HG03095 (cell line): ENCODE measurements at regions not wholly inside any gene's neighbourhood (a gene's known extent, or its start where the extent isn't known, plus 50 kb on each side); places are given as distances from the start of the nearest gene placed in this dataset.

Experiments
- ATAC-seq: cut with Tn5 transposase; IDR thresholded peaks from one replicate; pipeline ENCODE4 v1.9.1; 2021; ENCODE audit warnings: moderate library complexity; ENCODE audit not compliant: unreplicated experiment

DNA sequence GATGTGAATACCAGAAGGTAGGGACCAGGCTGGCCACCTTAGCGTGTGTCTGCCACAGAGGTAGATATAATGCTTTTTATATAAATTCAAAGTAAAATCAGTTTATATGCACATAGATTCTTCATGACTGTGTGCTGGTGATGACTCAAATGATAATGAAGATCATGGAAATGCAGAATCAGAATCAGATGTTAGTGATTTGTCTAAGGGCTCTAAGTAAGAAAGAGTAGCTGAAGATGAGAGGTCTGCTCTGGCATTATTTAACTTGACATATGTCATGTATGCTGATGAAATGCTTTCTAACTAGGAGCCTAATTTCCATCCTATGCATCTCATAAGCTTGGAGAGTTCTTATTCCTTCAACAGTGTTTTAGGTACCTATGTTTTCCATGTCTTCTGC, 50.3 kb upstream of the DPH6 start:
- ATAC-seq = no peak

DNA sequence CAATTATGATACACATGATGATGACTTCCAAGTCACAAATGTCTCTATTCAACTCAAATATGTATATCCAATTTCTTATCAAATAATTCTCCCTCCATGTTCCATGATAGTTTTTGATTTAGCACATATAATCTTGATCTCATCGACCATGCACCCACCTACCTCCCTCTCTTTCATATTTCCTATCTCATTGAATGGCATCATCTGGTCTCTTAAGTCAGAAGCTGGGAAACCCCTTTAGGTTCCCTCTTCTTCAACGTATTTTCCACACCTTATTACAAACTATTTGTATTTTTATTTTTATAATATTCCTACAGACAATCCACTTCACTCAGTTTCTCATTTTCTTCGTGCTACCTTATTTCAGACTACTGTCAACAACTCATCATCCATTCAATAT, 56.9 kb upstream of the DPH6 start:
- ATAC-seq = no peak

DNA sequence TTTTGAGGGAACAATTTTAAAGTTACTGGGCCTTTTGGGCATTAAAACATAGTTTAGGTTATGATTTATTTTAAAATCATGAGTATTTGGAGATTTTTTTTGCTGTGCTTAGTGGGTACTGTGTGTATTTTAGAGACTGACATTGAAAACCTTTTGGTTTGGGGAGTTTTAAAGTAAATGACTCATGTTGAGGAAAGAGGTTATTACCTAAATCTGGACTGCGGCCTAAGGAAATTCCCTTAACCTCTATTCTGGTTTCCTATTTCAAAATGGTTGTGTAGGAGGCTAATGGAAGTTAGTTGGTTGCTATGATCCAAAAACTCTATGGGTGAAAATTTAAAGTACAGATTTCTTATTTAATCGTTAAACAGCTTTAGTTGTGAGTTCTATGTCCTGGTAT, 57.3 kb upstream of the DPH6 start:
- no peak for ATAC-seq

DNA sequence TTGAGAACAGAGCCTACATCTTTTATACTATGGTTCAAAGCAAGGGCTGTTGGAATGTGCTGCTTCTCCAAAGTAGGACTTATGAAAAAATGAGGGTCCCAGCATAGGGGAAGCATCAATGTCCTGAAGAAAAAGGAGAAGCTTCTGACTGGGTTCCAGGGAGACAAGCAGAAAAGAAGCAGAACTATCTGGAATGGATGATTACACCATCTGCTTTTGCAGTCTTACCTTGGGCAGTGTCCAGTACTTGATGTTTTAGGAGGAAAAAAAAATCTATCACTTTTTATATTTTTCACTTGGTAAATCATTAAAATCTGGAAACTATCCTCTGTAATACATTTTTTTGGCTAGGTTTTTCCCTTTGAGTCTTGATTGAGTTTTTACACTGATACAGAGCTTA, 57.9 kb upstream of the DPH6 start:
- no peak for ATAC-seq

DNA sequence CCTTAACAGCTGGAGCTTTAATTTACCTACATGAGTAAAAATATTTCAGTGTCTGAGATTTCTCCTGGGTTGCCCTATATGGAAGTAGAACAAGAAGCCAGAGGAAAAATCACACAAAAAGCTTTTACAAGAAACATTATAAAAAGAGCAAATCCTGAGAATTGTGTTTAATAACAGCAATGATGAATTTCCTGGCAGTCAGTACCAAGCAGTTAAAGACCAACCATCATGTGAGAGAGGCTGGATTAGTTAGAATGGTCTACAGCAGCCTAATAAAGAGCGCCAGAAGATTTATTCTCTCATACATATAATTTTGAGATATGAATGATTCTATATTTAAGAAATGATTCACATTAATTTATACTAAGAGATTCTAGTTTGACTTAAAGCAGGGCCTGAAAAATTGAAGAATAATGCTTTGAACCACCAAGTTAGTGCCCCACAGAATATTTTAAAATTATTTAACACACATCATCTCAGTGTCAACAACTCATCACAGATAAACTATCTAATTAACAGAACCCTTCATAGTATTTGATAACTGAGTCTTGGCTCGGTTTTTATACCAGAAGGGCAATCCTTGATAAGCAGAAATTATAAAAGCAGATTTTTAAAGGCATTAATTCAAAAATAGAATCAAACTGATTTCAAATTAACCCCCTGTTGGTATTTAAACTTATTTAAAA, 59.9 kb upstream of the DPH6 start:
- no peak for ATAC-seq

DNA sequence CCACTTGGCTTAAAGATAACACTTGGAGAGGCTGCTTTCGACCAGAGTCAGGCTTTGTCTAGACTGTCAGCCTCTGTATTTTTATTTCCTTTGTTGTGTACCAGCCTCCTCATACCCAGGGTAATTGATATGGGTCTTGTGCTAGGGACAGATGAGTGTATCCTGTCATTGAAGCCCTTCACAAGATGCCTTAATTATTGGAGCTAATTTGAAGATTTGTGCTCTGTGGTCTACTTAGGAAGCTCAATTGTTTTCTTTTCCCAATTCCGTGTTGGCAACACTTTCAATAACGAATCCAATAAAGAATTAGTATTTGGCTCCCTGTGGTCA, 60.5 kb upstream of the DPH6 start:
- no peak for ATAC-seq

DNA sequence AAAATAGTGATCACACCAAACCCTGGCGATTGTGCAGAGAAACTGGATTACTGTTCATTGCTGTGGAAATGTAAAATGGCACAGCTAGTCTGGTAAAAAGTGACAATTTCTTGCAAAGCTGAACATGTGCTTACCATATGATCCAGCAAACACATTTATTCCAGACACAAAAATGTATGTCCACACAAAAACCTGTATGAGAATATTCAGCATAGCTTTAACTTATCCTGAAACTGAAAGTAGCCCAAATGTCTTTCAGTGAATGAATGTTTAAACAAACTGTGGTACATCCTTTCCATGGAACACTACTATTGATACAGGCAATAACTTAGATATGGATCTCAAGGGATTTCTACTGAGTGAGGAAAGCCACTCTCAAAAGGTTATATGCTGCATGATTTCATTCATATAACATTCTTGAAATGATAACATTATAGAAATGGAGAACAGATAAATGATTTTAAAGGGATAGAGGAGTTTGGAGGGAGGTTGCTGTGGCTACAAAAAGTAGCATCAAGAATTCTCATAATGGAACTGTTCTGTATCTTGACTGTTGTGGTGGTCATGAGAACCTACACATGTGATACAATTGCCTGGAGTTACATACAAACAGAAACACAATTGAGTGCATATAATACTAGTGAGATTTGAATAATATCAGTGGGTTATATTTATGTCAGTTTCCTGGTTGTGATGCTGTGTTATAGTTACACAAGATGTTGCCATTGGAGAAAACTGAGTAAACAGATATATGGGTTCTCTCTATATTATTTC, 70.7 kb upstream of the DPH6 start:
- ATAC-seq = no peak

DNA sequence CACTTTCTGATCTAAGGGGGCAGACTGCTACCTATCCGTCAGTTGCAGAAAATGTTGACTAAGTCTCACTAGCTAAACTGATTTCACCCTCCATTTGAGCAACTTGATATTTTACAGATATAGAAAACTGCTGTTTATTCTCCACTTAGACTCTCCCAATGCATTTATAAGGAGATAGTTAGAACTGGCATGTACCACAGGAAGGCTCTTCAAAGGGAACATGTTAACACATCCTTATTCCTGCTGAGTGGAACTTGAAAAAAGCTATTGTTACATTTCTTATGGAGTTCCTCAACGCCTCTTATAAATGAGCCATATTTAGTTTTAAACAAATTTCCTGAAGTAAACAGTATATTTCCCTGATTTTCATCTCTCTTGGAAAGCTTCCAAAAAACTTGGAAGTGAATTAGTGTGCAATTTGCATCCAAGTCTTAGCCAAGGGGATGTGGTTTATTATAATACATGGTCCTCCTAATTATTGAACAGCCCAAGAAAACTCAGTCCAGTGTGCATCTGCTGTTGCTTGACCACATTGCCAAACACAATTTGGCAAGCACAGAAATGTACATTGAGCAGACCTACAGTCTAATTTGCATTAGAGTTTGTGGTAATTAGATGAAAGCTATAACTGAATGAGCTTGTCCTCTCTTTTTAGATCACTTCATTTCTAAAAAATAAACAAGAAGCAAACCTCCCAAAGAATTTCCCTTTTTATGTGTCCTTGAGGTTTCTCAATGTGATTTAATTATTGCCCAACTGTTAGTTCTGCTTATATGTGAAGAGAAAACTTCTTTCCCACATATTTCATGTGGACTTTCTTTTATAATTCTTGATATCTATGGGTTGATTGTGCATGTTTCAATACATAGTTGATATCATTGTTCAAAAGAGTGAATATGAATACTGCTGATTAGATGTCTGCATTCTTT, 72.6 kb upstream of the DPH6 start:
- no peak for ATAC-seq

DNA sequence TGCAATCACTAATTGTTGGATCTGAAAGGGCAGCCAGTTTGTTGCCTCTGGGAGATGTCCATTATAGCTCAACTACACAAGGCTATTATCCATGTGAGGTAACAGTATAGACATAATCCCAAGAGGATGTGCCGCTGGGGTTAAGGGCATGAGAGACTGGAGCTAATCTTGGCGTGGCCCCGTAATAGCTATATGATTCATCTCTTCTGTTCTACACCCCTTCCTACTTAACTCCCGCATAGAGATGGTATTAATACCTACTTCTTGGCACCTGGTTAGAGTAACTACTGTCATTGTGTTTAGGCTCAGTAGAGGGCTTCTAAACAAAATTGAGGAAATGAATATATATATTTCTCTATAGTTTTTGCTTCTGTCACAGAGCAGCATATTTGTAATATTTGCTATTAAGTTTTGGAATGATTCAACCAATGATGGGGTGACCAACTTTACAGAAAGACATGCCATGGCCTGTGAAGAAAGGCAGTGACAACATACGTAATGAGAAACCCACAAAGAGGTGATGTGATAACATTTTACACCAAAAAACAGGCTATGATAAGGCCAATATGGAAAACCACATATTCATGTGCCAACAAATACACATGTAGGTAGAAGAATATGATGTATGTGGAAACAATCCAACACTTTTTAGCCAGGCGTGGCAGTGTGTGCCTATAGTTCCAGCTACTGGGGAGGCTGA, 76.8 kb upstream of the DPH6 start:
- no peak for ATAC-seq

DNA sequence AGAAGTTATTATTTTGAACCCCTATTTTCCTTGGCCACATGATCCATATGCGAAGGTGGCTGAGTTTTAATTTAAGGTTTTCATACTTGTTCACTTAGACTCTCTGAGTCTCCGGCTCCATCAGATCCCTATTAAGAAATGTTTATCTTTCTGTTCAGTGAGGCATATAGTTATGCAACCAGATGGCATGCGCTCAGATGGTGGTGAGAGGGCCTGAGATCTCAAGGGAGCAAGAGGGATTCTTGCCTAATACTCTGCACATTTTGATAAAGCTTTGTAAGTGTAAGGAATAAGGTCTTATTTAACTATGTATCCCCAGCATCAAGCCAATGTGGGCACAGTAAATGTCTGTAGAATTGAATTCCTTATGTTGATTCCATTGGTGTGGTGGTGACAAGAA, 78.9 kb upstream of the DPH6 start:
- no peak for ATAC-seq

DNA sequence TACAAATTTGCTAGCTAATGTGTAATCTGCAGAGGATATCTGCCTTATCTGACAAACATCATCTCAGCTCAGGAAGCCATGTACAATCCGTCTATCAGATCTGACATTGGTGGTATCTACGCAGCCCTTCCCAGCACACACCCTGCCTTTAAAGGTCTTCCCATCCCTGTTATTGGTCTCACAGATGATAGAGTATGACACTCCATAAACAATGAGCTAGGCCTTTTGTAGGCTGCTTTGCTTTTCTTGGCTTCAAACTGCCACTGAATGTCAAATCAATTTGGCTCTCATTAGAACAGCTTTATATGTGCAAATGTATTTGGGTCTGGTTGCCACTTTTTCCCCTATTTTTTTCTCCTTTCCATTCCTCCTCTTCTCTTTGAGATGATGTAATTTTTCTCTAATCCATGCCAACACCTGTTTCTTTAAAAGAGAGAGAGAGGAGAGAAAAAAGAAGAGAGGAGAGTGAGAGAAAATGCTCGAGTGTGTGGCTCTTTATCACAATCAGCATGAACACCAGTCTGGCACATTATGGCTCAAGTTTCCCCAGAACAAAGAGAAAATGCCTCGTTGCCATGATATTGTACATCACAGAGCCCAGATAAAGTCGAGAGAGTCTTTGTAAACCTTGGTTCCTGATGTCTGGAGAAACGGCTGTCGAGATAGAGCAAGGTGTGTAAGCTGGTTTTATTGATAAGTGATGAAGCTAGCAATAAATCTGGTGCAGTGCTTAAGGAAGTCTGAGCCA, 80.8 kb upstream of the DPH6 start:
- ATAC-seq = no peak

DNA sequence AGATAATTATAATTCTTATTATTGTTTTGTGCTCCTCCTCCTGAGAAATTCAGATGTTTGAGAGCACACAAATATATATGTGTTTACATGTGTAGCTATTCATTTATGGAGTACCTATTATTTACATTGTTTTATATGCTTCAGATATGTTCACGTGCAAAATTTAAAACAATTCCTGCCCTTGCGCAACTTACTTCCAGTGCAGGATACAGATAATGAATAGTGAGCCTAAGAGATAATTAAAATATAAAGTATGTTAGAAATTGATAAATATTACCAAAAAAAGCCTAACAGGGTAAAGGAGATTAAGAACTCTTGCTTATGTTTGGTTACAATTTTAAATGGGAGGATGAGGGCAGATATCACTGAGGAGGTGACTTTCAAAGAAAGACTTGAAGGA, 81.7 kb upstream of the DPH6 start:
- no peak for ATAC-seq

DNA sequence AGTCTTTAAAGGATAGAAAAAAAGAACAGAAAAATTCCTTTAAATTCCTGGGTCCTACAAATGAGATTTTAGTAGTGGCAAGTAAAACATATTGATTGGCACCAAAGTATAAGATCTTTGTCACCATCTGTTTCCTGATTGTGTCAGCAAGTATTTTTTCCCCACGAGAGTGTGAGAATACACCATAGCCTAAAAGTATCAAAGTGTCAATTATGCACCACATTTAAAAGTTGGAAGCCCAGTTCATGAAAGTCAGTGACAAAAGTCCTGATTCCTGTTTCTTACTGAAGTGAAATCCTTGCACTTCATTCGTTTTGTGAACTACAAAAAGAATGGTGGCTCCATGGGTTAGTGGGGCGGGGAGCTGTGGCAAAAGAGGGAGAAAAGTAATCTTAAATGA, 83.8 kb upstream of the DPH6 start:
- ATAC-seq = no peak

DNA sequence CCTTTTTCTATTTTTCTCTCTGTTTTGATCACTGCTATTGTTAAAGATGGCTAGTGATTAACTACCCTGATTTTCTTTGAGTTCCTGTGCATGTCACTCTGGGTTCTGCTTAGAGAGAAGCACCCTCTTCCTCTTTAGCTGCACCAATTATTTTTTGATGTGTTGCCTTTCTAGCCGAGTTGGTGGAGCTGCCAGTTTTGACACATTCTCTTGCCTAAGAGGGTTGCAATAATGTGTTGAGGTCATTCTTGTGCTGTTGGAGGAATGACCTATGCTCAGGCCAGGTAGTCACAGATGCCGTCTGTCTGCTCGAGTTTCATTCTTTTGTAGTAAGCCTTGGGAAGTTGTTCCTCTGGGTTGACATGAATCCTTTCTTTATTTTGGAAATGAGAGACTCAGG, 84.6 kb upstream of the DPH6 start:
- no peak for ATAC-seq

DNA sequence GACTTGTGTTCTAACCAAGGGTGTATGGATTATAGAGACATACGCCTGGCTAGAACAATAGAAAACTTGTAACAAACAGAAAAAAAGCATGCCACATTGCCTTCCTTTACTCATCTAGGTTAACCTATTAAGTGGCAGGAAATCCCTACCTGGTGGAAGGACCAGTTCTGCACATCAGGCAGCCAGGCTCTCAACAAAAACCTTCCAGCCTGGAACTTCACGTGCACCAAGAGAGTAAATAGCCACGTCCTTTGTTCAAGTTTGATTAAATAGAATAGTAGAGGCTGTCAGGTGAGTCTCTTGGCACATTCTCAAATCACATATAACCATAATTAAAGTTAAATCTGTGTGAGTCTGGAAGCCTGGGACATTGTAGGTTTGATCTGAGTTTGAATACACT, 85.0 kb upstream of the DPH6 start:
- no peak for ATAC-seq

DNA sequence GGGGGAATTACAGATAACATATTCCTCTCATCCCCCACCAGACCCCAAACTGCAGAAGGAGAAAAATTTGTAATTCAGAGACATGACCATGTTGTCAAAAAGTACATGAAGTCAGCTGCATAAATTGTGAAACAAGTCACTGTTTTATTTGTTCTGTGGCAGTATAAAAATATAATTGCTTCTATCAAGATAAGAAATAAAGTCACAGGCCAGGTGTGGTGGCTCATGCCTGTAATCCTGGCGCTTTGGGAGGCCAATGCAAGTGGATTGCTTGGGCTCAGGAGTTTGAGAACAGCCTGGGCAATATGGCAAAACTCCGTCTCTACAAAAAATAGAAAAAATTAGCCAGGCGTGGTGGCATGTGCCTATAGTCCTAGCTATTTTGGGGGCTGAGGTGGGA, 87.7 kb upstream of the DPH6 start:
- no peak for ATAC-seq

DNA sequence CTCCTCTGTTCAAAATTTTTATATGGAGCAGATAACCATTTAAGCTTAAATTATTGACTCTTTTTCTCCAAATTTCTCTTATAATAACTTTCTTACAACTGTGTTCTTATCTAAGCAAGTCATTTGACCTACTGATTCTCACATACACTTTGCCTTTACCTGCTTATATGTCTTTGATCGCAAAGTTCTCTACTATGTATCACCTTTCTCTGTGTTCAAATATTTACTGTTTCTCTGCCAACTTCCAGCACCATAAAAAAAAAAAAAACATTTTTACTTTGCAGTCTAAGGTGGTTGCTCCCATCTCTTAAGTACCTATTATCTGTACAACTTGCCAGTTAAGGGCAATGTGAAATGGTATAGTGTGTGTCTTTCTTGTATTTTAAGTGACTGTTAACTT, 100.8 kb upstream of the DPH6 start:
- ATAC-seq = no peak

DNA sequence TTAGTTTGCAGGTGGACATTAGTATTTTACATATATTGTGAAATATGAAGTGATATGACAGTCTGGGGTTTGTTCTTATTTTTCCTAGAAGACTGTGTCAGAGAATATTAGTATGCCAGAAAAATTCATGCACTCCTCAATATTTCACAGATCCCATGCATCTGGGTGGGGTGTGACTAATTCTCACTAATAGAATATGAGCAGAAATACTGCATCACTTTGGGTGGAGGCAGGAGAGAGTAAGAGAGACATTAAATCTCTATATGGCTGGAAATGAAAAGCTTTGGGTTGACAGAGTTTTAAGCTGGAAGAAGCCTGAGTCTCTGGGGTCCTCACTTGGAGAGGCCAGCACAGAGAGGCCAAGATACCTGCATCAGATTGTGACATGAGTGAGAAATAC, 101.3 kb upstream of the DPH6 start:
- ATAC-seq = no peak

DNA sequence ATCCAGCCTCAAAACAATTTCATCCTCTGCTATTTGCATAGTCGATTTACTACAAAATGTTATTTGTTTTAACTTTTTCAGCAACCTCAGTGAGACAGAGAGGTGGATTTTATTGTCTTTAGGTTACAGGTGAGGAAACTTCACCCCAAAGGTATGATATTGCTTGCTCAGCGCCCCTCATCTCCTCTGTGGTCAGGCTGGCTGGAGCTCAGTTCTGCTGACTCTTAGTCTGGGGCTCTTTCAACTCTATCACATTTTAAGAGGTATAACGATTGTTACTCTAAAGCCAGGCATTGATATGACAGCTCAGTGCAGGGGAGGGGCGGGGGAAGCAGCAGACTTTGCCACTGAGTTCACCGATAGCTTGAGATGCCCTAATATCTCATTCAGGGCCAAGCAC, 103.0 kb upstream of the DPH6 start:
- ATAC-seq = no peak

DNA sequence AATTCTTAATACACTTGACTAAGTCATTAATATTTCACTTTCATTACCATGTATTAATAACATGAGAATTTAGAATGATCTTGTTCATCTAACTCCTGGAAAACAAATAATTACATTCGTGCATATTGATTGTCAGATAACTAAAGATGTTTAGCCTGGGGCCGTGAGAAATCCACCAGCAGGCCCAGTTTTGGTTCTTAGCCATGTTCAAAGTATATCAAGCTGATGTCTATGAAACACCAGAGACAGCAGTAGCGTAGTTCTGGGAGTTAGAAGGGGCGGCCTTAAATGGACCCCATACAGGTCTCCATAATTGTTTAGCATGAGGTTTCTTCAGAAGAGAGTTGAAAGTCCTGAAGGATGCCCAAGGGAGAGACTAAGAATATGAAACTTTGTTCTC, 103.6 kb upstream of the DPH6 start:
- ATAC-seq = no peak

DNA sequence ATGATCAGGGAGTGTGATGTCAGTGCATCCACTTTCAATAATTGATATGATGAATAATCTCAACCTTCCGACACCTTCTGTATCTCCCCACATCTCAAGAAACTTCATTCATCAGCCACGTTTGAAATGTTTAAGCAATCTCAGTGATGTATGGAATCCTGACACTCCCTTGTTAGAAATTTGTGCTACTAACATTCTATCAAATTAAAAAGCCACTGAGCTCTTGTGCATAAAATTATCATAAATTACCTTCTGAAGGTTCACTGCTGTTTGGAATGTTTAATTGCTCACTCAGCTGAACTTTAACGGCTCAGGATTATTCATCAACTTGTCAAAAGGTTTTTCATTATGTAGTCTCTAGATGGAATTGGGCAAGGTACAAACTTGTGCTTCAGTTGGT, 108.4 kb upstream of the DPH6 start:
- no peak for ATAC-seq
